ENCODE measurements at regions not wholly inside any gene's neighbourhood (a gene's known extent, or its start where the extent isn't known, plus 50 kb on each side); places are given as distances from the start of the nearest gene placed in this dataset.

DNA sequence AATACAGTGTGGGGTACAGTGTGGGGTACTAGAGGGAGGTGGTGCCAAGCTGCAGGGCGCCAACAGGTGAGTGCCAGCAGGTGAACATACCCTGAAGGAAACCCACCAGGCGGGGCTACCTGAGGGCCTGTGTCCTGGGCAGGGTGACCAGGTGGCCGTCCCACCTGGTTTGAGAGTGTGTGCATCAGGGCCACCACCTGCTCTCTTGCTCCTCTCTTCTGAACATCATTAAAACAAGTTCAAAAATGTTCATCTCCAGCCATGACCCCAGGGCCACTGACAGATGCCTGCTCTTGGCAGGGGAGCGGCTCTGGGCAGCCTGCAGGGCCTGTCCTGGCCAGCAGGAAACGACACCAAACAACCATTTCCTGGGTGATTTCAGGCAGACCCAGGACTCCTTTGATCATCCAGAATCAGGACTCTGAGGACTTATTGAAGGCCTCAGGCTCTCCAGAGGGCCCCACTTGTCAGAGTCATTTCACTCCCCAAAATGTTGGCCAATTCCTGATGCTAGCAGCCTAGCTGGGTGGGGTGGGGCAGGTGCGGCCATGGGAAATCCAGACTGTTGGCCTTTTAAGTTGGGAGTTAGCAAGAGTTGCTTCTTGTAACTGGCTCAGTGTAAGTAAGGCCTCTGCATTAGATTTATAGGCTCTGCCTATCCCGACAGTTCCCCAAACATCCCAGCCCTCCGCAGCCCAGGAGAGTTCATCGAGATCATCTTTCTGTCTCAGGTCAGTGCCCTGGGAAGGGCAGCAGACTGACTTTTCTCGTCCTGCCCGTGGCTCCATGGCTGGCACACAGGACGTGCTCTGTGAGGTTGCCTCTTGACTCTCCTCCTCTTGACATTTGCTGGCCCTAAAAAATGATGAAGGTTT lies 111.5 kb upstream of the ZNF236 start:
- DNase-seq = no peak
- intact Hi-C loops (cut with micrococcal nuclease) = loop anchor here (10.0 kb wide), 2 partner anchors 166 to 546 kb away; no protein-coding TSS in a partner anchor

GRCh38 chr18:76709659-76710645 lies 112.4 kb upstream of the ZNF236 start:
- Mint-ChIP-seq H3K36me3 (ENCODE audit: low read depth) (no peaks in the 10 kb centered on the region), H3K27ac (no peak overlapping the region), H3K9me3 (no peaks in the 10 kb centered on the region), H3K27me3 (no peaks in the 10 kb centered on the region), H3K4me1 (peaks cover 2% of the 10 kb centered on the region), H3K4me3 (no peak overlapping the region)
- ChIA-PET POLR2A (no interaction called here), CTCF (interaction anchor here (0.6 to 4.5 kb wide), 10 partner anchors 11 to 369 kb away, joined by 3 to 137 read pairs (median 3); no protein-coding TSS in a partner anchor)
- intact Hi-C loops (cut with micrococcal nuclease) = loop anchor here (1.0 to 10.0 kb wide), 4 partner anchors 90 to 545 kb away; no protein-coding TSS in a partner anchor
- TF ChIP-seq CTCF (IDR thresholded peaks at IDR 0.05) = no peak
- peak; percentile 79 for ATAC-seq (ENCODE audit: low read depth)
- peak; percentile 34 for DNase-seq

More for the DNA sequence above, 111.5 kb upstream of the ZNF236 start:
- no peaks in the 10 kb centered on the region for H3K9me3 Mint-ChIP-seq
- H3K27me3 Mint-ChIP-seq = no peaks in the 10 kb centered on the region
- POLR2A ChIA-PET = no interaction called here
- no peak overlapping the region for H3K27ac Mint-ChIP-seq
- CTCF ChIA-PET = interaction anchor here (0.7 to 4.5 kb wide), 3 partner anchors 14 to 312 kb away, joined by 3 to 137 read pairs (median 3); no protein-coding TSS in a partner anchor
- H3K4me3 Mint-ChIP-seq = no peak overlapping the region
- H3K36me3 Mint-ChIP-seq (ENCODE audit: low read depth) = no peaks in the 10 kb centered on the region
- H3K4me1 Mint-ChIP-seq = peaks cover 2% of the 10 kb centered on the region
- TF ChIP-seq CTCF (IDR thresholded peaks at IDR 0.05) = no peak
- no peak for ATAC-seq (ENCODE audit: low read depth)

DNA sequence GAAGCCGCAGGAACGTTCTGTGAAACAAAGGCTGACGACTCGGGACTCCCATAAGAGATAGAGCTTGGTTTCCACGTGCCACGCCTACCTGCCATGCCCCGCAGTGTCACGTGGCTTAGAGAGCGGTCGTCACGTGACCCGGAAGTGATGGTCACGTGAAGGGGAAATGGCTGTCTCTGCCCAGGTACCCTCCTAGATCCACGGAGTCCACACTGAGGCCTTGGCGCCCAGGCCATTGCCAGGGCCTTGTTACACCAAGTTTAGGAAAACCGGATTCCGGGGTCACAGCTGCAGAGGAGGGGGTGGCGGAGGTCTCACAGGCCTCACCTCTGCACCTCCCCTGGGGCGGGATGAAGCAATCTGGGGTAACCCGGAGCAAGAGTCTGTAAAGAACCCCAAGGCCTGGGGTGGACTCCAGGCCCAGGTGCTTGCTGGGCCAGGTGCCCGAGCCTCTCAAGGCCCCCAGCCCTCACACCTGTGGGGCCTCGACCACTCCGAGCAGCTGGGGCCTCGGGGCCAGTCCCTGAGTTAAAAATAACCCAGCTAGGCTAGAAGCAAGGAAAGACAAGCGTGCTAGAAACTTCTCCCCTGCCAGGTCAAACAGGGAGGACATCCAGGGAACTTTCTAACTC lies 113.5 kb upstream of the ZNF236 start:
- H3K4me1 Mint-ChIP-seq = peaks cover 2% of the 10 kb centered on the region
- no peak overlapping the region for H3K27ac Mint-ChIP-seq
- H3K4me3 Mint-ChIP-seq = no peak overlapping the region
- ATAC-seq (ENCODE audit: low read depth) (no peak), DNase-seq (no peak)
- H3K36me3 Mint-ChIP-seq (ENCODE audit: low read depth) = no peaks in the 10 kb centered on the region
- H3K27me3 Mint-ChIP-seq = no peaks in the 10 kb centered on the region
- intact Hi-C loops (cut with micrococcal nuclease) = loop anchor here (1.0 kb wide), 2 partner anchors 89 to 310 kb away; no protein-coding TSS in a partner anchor
- peaks cover 3% of the 10 kb centered on the region for H3K9me3 Mint-ChIP-seq
- TF ChIP-seq CTCF (IDR thresholded peaks at IDR 0.05) = no peak
- ChIA-PET CTCF (interaction anchor here (1.0 to 4.5 kb wide), 5 partner anchors 37 to 313 kb away, joined by 3 to 137 read pairs (median 3); no protein-coding TSS in a partner anchor), POLR2A (no interaction called here)

- no peak for DNase-seq
- H3K4me1 Mint-ChIP-seq = peaks cover 2% of the 10 kb centered on the region
- CTCF ChIA-PET = interaction anchor here (1.5 to 4.5 kb wide), 2 partner anchors 309 kb away, joined by 11 to 137 read pairs; no protein-coding TSS in a partner anchor
Observed at GRCh38 chr18:76708071-76708721, 114.2 kb upstream of the ZNF236 start.

More at GRCh38 chr18:76708071-76708721, 114.2 kb upstream of the ZNF236 start:
- TF ChIP-seq CTCF (IDR thresholded peaks at IDR 0.05) = no peak
- Mint-ChIP-seq H3K36me3 (ENCODE audit: low read depth) (no peaks in the 10 kb centered on the region), H3K9me3 (peaks cover 3% of the 10 kb centered on the region), H3K27me3 (no peaks in the 10 kb centered on the region), H3K27ac (no peak overlapping the region), H3K4me3 (no peak overlapping the region)
- no peak for ATAC-seq (ENCODE audit: low read depth)
- POLR2A ChIA-PET = no interaction called here
- intact Hi-C loops (cut with micrococcal nuclease) = no loop called here
